ENCODE measurements at regions not wholly inside any gene's neighbourhood (a gene's known extent, or its start where the extent isn't known, plus 50 kb on each side); places are given as distances from the start of the nearest gene placed in this dataset.
A peak's percentile ranks its signal among the peaks of the same experiment; 100 is the strongest.

DNA sequence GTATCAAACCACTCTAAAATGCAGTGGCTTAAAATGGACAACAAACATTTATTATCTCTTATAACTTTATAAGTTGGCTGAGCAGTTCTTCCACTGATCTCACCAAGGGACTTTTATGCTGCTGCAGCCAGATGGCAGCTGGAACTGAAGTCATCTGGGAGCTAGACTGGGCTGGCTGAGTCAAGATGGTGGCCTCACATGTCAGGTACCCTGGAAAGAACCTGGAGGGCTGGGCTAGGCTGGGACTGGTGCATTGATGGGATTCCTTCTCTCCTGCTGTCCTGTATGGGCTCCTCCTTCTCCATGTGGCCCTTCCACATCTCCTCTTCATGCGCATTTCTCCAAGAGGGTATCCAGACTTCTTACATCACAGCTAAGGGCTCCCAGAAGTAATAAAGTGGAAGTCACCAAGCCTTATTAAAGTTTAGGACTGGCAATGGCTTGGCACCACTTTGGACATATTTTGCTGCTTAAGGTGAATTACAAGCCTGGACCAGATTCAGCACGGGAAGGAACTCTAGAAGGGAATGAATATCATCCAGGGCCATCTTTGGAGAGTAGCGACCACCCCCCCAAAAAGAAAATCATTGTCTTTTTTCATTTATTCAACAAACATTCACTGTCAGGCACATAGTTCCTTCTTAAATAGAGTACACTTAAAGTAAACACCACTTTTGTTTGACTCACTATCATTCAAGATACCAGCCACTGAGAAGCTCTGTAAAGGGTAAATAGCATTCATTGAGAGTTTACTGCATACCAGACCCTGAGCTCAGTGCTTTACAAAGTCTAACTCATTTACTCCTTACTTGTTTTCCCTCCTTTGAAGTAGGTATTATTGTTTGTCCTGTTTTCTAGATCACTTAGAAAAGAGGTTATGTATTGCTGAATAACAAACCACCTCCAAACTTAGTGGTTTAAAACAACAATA is 138.0 kb downstream of the ZFP36L2 start:
- TF ChIP-seq, protein P1, sequence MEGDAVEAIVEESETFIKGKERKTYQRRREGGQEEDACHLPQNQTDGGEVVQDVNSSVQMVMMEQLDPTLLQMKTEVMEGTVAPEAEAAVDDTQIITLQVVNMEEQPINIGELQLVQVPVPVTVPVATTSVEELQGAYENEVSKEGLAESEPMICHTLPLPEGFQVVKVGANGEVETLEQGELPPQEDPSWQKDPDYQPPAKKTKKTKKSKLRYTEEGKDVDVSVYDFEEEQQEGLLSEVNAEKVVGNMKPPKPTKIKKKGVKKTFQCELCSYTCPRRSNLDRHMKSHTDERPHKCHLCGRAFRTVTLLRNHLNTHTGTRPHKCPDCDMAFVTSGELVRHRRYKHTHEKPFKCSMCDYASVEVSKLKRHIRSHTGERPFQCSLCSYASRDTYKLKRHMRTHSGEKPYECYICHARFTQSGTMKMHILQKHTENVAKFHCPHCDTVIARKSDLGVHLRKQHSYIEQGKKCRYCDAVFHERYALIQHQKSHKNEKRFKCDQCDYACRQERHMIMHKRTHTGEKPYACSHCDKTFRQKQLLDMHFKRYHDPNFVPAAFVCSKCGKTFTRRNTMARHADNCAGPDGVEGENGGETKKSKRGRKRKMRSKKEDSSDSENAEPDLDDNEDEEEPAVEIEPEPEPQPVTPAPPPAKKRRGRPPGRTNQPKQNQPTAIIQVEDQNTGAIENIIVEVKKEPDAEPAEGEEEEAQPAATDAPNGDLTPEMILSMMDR (IDR thresholded peaks at IDR 0.05): no peak
- Histone ChIP-seq H2AFZ (no peak overlapping the region), H3K27ac (no peak overlapping the region), H3K36me3 (ENCODE audit: control insufficient read depth, insufficient read depth, low read length) (no peaks in the 10 kb centered on the region), H3K79me2 (no peaks in the 10 kb centered on the region), H3K9me3 (ENCODE audit: control insufficient read depth, low read length) (no peaks in the 10 kb centered on the region), H3K4me1 (peaks cover 9% of the 10 kb centered on the region), H3K4me2 (ENCODE audit: low read length) (no peak overlapping the region), H3K4me3 (ENCODE audit: low read depth, low read length) (no peak overlapping the region), H3K27me3 (ENCODE audit: control insufficient read depth, insufficient read depth, low read length) (no peaks in the 10 kb centered on the region), H3K9ac (no peak overlapping the region)

DNA sequence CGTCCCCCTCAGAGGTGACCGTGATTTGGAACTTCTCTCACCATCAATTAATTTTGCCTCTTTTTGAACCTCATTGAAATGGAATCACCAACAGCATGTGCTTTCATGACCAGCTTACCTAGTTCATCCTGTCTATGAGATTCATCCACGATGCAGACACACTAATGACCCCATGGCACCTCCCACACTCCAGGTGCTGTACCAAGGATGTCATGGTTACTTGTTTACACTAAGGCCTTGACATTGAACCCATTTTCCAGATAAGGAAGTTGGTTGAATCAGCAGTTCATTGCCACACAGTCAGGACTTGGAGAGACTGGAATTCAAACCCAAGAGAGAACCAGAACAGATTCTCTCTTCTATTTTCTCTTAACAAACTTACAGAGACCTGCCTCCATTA is 139.0 kb downstream of the ZFP36L2 start:
- H3K27ac ChIP-seq: peak overlapping the region; percentile 76
- no peaks in the 10 kb centered on the region for H3K27me3 ChIP-seq (ENCODE audit: control insufficient read depth, insufficient read depth, low read length)
- no peak overlapping the region for H2AFZ ChIP-seq
- H3K4me1 ChIP-seq: peaks cover 9% of the 10 kb centered on the region
- H3K4me2 ChIP-seq (ENCODE audit: low read length): no peak overlapping the region
- H3K4me3 ChIP-seq (ENCODE audit: low read depth, low read length): no peak overlapping the region
- no peaks in the 10 kb centered on the region for H3K79me2 ChIP-seq
- no peak overlapping the region for H3K9ac ChIP-seq
- H3K36me3 ChIP-seq (ENCODE audit: control insufficient read depth, insufficient read depth, low read length): no peaks in the 10 kb centered on the region
- no peaks in the 10 kb centered on the region for H3K9me3 ChIP-seq (ENCODE audit: control insufficient read depth, low read length)
- TF ChIP-seq, protein P1 (IDR thresholded peaks at IDR 0.05): no peak

DNA sequence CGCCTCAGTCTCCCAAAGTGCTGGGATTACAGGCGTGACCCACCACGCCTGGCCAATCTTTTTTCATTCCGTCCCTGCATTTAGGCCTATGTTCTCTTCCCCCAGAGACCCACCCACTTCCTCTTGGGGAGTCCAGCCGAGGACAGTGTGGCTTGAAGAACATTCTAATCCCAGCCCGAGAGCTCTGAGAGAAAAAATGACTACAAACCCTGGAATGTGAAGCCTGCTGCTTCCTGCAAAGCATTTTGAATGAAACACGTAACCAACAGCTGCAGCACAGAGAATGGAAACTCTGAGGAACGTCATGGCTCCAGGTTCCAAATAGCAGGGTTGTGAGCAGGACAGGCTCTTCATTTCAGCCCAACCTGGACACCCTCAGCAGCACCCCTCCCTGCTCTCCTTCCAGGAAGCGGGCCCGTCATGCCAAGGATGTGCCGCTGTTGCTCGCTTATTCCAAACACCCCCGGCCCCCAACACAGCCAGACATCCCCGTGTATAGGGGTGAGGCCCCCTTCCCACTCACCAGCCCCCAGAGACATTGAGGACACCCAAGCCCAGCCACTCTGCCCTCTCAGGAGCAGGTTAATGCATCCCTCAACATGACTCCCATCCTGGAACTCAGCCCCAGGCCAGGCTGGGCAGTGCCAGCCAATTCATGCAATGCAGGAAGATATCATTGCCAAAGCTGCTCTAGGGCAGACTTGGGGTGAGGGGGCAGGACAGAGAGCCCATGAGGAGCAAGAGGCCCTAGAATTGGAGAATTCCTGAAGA is 139.8 kb downstream of the ZFP36L2 start:
- H3K4me2 ChIP-seq (ENCODE audit: low read length): no peak overlapping the region
- no peak overlapping the region for H3K9ac ChIP-seq
- peak overlapping the region; percentile 76 for H3K27ac ChIP-seq
- TF ChIP-seq, protein P1 (IDR thresholded peaks at IDR 0.05): no peak
- H3K9me3 ChIP-seq (ENCODE audit: control insufficient read depth, low read length): no peaks in the 10 kb centered on the region
- H2AFZ ChIP-seq: no peak overlapping the region
- no peaks in the 10 kb centered on the region for H3K36me3 ChIP-seq (ENCODE audit: control insufficient read depth, insufficient read depth, low read length)
- no peak overlapping the region for H3K4me3 ChIP-seq (ENCODE audit: low read depth, low read length)
- no peaks in the 10 kb centered on the region for H3K27me3 ChIP-seq (ENCODE audit: control insufficient read depth, insufficient read depth, low read length)
- H3K4me1 ChIP-seq: peaks cover 9% of the 10 kb centered on the region
- no peaks in the 10 kb centered on the region for H3K79me2 ChIP-seq

DNA sequence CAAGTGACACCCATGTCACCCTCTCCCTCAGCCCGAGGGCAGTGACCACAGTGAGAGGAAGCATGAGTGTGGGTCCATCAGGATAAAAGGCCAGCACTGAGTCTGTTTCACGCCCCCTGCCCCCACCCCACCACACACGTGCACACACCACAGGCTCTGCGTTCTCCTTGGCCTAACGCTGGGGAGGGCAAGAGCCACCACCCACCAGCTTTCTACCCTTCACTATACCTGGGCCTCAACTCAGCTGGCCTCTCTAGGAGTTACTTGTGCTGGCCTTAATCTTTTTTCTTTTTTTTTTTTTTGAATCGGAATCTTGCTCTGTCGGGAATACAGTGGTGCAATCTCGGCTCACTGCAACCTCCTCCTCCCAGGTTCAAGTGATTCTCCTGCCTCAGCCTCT is 140.5 kb downstream of the ZFP36L2 start:
- TF ChIP-seq, protein P1 (IDR thresholded peaks at IDR 0.05): no peak
- Histone ChIP-seq H3K9me3 (ENCODE audit: control insufficient read depth, low read length) (no peaks in the 10 kb centered on the region), H3K9ac (no peak overlapping the region), H3K36me3 (ENCODE audit: control insufficient read depth, insufficient read depth, low read length) (no peaks in the 10 kb centered on the region), H3K27ac (peak overlapping the region; percentile 45), H3K27me3 (ENCODE audit: control insufficient read depth, insufficient read depth, low read length) (no peaks in the 10 kb centered on the region), H3K4me1 (peaks cover 9% of the 10 kb centered on the region), H2AFZ (no peak overlapping the region), H3K79me2 (no peaks in the 10 kb centered on the region), H3K4me2 (ENCODE audit: low read length) (no peak overlapping the region), H3K4me3 (ENCODE audit: low read depth, low read length) (no peak overlapping the region)

Measured in parathyroid adenoma (tissue), 2 donors.